ENCODE measurements at regions not wholly inside any gene's neighbourhood (a gene's known extent, or its start where the extent isn't known, plus 50 kb on each side); places are given as distances from the start of the nearest gene placed in this dataset.

- DNase-seq (ENCODE audit: low spot score): no peak
- no peak overlapping the region for H3K4me3 ChIP-seq
- peaks cover 0 to 13% of the 10 kb centered on the region in 2 donors for H3K4me1 ChIP-seq
- TF ChIP-seq CTCF (IDR thresholded peaks at IDR 0.05): no peak
- no peaks in the 10 kb centered on the region for H3K9me3 ChIP-seq
- H3K27me3 ChIP-seq: no peaks in the 10 kb centered on the region
- no peaks in the 10 kb centered on the region for H3K36me3 ChIP-seq
- H3K27ac ChIP-seq: no peak overlapping the region
Observed at GRCh38 chr6:4450237-4450636, 314.9 kb upstream of the ECI2 start.

GRCh38 chr6:4449409-4449808 lies 314.0 kb upstream of the ECI2 start:
- H3K4me1 ChIP-seq: peaks cover 0 to 13% of the 10 kb centered on the region in 2 donors
- no peaks in the 10 kb centered on the region for H3K9me3 ChIP-seq
- no peak for TF ChIP-seq CTCF (IDR thresholded peaks at IDR 0.05)
- H3K36me3 ChIP-seq: no peaks in the 10 kb centered on the region
- H3K27me3 ChIP-seq: no peaks in the 10 kb centered on the region
- no peak overlapping the region for H3K4me3 ChIP-seq
- no peak for DNase-seq (ENCODE audit: low spot score)
- H3K27ac ChIP-seq: no peak overlapping the region

GRCh38 chr6:4448841-4449240 lies 313.5 kb upstream of the ECI2 start:
- Histone ChIP-seq H3K4me3 (no peak overlapping the region), H3K9me3 (no peaks in the 10 kb centered on the region), H3K27me3 (no peaks in the 10 kb centered on the region), H3K36me3 (no peaks in the 10 kb centered on the region), H3K4me1 (peaks cover 0 to 13% of the 10 kb centered on the region in 2 donors), H3K27ac (no peak overlapping the region)
- no peak for DNase-seq (ENCODE audit: low spot score)
- TF ChIP-seq CTCF (IDR thresholded peaks at IDR 0.05): no peak

GRCh38 chr6:4447639-4448330 lies 312.4 kb upstream of the ECI2 start:
- DNase-seq (ENCODE audit: low spot score): no peak
- H3K4me1 ChIP-seq: peaks cover 0 to 13% of the 10 kb centered on the region in 2 donors
- H3K27me3 ChIP-seq: no peaks in the 10 kb centered on the region
- no peak overlapping the region for H3K4me3 ChIP-seq
- H3K9me3 ChIP-seq: no peaks in the 10 kb centered on the region
- peak overlapping the region; percentile 2 to 42 for H3K27ac ChIP-seq
- TF ChIP-seq CTCF (IDR thresholded peaks at IDR 0.05): no peak
- H3K36me3 ChIP-seq: no peaks in the 10 kb centered on the region

- Histone ChIP-seq H3K9me3 (peaks cover 0 to 4% of the 10 kb centered on the region in 2 donors), H3K4me3 (no peak overlapping the region), H3K27me3 (no peaks in the 10 kb centered on the region), H3K27ac (peak overlapping the region; percentile 2 to 42), H3K4me1 (peaks cover 0 to 13% of the 10 kb centered on the region in 2 donors), H3K36me3 (no peaks in the 10 kb centered on the region)
- no peak for DNase-seq (ENCODE audit: low spot score)
- no peak for TF ChIP-seq CTCF (IDR thresholded peaks at IDR 0.05)
Observed at GRCh38 chr6:4446982-4447381, 311.6 kb upstream of the ECI2 start.

- Histone ChIP-seq H3K4me1 (peaks cover 0 to 5% of the 10 kb centered on the region in 2 donors), H3K9me3 (peaks cover 0 to 10% of the 10 kb centered on the region in 2 donors), H3K27me3 (no peaks in the 10 kb centered on the region), H3K4me3 (no peak overlapping the region), H3K27ac (no peak overlapping the region), H3K36me3 (no peaks in the 10 kb centered on the region)
- DNase-seq (ENCODE audit: low spot score): no peak
- no peak for TF ChIP-seq CTCF (IDR thresholded peaks at IDR 0.05)
Observed at GRCh38 chr6:4441981-4442434, 306.6 kb upstream of the ECI2 start.

Data from right atrium auricular region (tissue), 2 donors.